ENCODE measurements at regions not wholly inside any gene's neighbourhood (a gene's known extent, or its start where the extent isn't known, plus 50 kb on each side); places are given as distances from the start of the nearest gene placed in this dataset.

DNA sequence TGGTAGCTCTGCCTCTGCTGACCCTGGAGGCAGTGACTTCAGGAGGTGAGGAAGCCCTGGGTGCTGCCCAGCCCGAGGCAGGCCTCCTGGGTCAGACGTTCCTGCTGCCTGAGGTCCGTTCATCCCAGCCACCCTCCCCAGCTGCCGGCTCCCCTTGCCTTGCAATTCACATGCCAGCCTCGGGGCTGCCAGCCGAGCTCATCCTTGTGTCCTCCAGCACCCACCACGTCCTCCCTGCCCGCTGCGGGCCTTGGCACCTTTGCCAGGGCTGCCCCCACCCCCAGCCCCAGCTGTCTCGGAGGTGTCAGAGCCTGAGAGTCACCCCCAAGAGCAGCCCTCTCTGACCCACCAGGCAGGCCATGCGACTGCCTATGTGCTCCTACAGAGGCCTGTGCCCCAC lies 162.1 kb upstream of the RNF32 start:
- H3K36me3 ChIP-seq (ENCODE audit: control insufficient read depth, insufficient read depth, low read length): no peaks in the 10 kb centered on the region
- H3K9ac ChIP-seq (ENCODE audit: low read length): no peak overlapping the region
- H3K4me3 ChIP-seq (ENCODE audit: low read depth, low read length): no peak overlapping the region
- H3K27ac ChIP-seq (ENCODE audit: low read depth, low read length): no peak overlapping the region
- peaks cover 4% of the 10 kb centered on the region; the same call in 1 of the 2 replicates for H3K4me1 ChIP-seq (ENCODE audit: control insufficient read depth, insufficient read depth, low read length)
- no peaks in the 10 kb centered on the region for H3K9me3 ChIP-seq (ENCODE audit: control insufficient read depth, insufficient read depth, low read depth, low read length)
- no peaks in the 10 kb centered on the region; the same call in 1 of the 2 replicates for H3K27me3 ChIP-seq (ENCODE audit: control insufficient read depth, insufficient read depth, low read length)

DNA sequence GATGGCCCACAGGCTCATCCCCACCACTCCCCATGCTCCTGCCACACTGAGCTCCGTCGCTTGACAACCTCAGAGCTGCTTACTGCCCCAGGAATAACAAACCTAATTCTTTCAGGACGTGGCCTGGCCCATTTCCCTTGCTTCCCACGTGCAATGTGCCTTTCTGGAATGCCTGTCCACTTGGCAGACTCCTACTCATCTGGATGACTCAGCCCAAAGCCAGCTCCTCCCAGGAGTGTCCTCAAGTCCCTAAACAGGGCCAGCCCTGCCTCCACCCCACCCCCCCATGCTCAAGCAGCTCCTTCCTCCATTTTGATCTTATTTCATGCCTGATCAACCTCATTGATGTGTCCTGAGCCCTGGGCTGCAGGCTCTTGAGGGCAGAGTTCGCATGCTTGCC lies 164.9 kb upstream of the RNF32 start:
- H3K27ac ChIP-seq (ENCODE audit: low read depth, low read length): no peak overlapping the region
- H3K4me1 ChIP-seq (ENCODE audit: control insufficient read depth, insufficient read depth, low read length): peaks cover 4% of the 10 kb centered on the region; the same call in 1 of the 2 replicates
- H3K27me3 ChIP-seq (ENCODE audit: control insufficient read depth, insufficient read depth, low read length): no peaks in the 10 kb centered on the region
- no peak overlapping the region for H3K9ac ChIP-seq (ENCODE audit: low read length)
- H3K4me3 ChIP-seq (ENCODE audit: low read depth, low read length): no peak overlapping the region
- H3K36me3 ChIP-seq (ENCODE audit: control insufficient read depth, insufficient read depth, low read length): no peaks in the 10 kb centered on the region
- no peaks in the 10 kb centered on the region for H3K9me3 ChIP-seq (ENCODE audit: control insufficient read depth, insufficient read depth, low read depth, low read length)

DNA sequence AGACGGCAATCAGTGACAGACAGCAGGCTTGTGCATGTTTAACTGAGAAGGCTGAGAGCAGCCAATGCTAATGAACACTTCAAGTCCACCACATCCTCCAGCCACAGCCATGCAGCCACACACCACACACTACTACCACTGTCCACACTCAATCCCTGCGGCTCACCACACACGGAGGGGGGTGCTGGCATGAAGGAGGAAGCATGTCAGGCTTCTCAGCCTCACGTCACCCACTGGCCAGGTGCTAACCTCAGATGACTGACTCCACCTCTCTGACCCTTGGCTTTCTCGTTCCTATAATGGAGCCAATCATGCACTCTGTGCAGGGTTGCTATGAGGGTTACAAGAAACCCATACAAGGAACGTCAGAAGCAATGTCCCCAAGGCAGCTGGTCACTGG lies 165.4 kb upstream of the RNF32 start:
- Histone ChIP-seq H3K27ac (ENCODE audit: low read depth, low read length) (no peak overlapping the region), H3K9me3 (ENCODE audit: control insufficient read depth, insufficient read depth, low read depth, low read length) (no peaks in the 10 kb centered on the region), H3K4me3 (ENCODE audit: low read depth, low read length) (no peak overlapping the region), H3K9ac (ENCODE audit: low read length) (no peak overlapping the region), H3K36me3 (ENCODE audit: control insufficient read depth, insufficient read depth, low read length) (no peaks in the 10 kb centered on the region), H3K4me1 (ENCODE audit: control insufficient read depth, insufficient read depth, low read length) (peaks cover 4% of the 10 kb centered on the region; the same call in 1 of the 2 replicates), H3K27me3 (ENCODE audit: control insufficient read depth, insufficient read depth, low read length) (no peaks in the 10 kb centered on the region)

DNA sequence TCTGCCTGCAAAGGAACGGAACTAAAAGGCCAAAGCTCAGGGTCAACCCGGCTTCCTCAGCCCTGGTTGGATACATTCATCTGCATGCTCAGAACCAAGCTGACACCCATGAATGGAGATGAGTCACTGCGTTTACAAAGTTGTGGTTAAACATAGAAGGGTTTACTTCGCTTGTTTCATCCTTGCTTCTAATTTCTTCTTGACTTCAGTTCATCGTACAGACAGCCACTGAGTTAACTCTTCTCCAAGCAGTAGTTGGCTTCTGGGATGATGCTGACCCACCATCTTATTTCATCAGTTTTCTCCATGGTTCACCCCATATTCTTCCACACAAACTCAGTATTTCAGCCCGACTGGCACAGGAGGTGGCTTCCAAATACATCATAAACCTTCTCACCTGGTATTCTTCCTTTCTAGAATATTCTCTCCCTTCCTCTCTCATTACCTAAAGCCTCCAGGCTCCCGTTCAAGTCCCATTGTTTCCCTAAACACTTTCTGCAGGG lies 166.3 kb upstream of the RNF32 start:
- Histone ChIP-seq H3K36me3 (ENCODE audit: control insufficient read depth, insufficient read depth, low read length) (no peaks in the 10 kb centered on the region), H3K27me3 (ENCODE audit: control insufficient read depth, insufficient read depth, low read length) (no peaks in the 10 kb centered on the region), H3K9me3 (ENCODE audit: control insufficient read depth, insufficient read depth, low read depth, low read length) (no peaks in the 10 kb centered on the region), H3K27ac (ENCODE audit: low read depth, low read length) (no peak overlapping the region), H3K9ac (ENCODE audit: low read length) (no peak overlapping the region), H3K4me1 (ENCODE audit: control insufficient read depth, insufficient read depth, low read length) (peaks cover 4% of the 10 kb centered on the region; the same call in 1 of the 2 replicates), H3K4me3 (ENCODE audit: low read depth, low read length) (no peak overlapping the region)

DNA sequence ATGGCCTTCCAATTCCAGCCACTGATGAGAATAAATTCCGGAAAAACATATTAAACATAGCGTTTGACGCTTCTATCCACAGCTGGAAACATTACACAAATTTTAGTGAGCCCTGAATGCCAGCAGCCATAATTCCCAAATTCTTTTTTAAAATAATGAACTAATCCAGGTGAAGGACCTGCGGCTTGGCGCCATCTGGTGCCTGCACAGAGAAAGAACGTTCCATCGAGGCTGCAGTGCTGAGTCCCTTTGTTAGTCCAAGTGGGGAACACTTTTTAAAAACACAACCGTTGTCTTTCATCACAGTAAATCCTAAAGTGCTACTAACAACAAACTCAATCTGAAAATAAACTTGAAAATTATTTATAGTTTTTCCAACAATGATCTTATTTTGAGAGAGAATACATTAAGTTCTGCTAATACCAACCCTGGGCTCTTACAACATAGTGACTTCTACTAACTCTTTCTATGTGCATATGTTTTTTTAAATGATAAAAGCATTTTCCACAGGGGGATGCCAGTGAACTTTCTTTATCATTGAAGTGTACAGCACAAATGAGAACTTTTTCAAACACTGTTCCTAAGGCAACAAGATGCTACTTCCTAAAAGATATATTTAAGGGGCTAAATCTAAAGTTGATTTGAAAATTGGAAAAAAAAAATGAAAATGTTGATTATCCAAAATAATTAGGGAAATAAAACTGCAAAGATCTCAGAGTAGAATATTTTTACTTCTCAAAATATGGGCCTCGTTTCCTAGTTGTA lies 166.9 kb upstream of the RNF32 start:
- Histone ChIP-seq H3K36me3 (ENCODE audit: control insufficient read depth, insufficient read depth, low read length) (no peaks in the 10 kb centered on the region), H3K27me3 (ENCODE audit: control insufficient read depth, insufficient read depth, low read length) (no peaks in the 10 kb centered on the region), H3K4me3 (ENCODE audit: low read depth, low read length) (no peak overlapping the region), H3K4me1 (ENCODE audit: control insufficient read depth, insufficient read depth, low read length) (peaks cover 4% of the 10 kb centered on the region; the same call in 1 of the 2 replicates), H3K9me3 (ENCODE audit: control insufficient read depth, insufficient read depth, low read depth, low read length) (no peaks in the 10 kb centered on the region), H3K27ac (ENCODE audit: low read depth, low read length) (no peak overlapping the region), H3K9ac (ENCODE audit: low read length) (no peak overlapping the region)

DNA sequence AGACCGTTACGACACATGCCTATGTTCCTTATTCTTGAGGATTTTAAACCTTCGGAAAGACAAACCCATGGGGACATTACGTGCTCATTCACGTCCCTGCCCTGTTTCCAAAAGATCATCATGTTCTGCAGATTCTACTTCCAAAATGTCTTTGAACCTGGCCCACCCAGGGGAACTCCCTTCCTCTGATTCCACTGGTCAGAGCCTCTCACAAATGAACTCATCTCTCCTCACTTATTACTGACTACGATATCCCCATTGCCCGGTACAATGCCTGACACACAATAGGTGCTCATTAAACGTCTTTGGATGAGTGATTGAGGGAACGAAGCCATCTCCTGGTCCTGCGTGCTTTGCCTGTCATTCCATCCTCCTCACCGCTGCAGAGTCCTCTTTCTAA lies 168.3 kb upstream of the RNF32 start:
- Histone ChIP-seq H3K4me1 (ENCODE audit: control insufficient read depth, insufficient read depth, low read length) (peaks cover 4% of the 10 kb centered on the region; the same call in 1 of the 2 replicates), H3K4me3 (ENCODE audit: low read depth, low read length) (no peak overlapping the region), H3K9ac (ENCODE audit: low read length) (no peak overlapping the region), H3K27me3 (ENCODE audit: control insufficient read depth, insufficient read depth, low read length) (no peaks in the 10 kb centered on the region), H3K9me3 (ENCODE audit: control insufficient read depth, insufficient read depth, low read depth, low read length) (no peaks in the 10 kb centered on the region), H3K27ac (ENCODE audit: low read depth, low read length) (no peak overlapping the region), H3K36me3 (ENCODE audit: control insufficient read depth, insufficient read depth, low read length) (no peaks in the 10 kb centered on the region)

DNA sequence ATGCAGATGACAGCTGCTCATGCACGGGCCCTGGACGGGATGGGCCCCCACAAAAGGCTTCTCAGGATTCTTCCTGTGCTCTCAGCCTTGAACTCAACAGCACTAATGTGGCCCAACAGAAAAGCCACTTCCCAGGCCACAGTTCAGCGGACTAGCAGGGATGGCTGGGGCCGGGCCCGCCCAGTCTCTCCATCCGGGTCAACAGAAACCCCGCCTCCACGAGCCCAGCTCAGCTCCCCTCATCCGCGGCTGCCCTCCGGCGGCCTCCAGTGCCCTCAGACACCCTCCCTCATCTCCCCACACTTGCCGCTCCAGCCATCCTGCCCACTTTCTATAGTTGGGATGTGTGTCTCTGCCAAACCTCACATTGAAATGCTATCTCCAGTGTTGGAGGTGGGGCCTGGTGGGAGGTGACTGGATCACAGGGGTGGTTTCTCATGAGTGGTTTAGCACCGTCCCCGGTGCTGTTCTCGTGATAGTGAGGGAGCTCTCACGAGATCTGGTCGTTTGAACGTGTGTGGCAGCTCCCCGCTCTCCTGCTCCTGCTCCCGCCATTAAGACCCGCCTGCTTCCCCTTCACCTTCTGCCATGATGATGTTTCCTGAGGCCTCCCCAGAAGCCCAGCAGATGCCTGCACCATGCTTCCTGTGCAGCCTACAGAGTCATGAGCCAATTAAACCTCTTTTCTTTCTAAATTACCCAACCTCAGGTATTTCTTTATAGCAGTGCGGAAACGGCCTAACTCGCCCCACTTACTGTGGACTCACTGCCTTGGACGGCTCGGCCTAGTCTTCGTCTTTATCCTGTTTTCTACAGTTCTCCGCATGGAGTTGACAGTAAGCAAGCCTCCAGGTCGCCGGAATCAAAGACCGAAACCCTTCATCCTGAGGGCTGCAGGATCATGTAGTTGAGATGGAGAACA lies 169.9 kb upstream of the RNF32 start:
- Histone ChIP-seq H3K36me3 (ENCODE audit: control insufficient read depth, insufficient read depth, low read length) (no peaks in the 10 kb centered on the region), H3K9me3 (ENCODE audit: control insufficient read depth, insufficient read depth, low read depth, low read length) (no peaks in the 10 kb centered on the region), H3K9ac (ENCODE audit: low read length) (no peak overlapping the region), H3K27ac (ENCODE audit: low read depth, low read length) (no peak overlapping the region), H3K4me1 (ENCODE audit: control insufficient read depth, insufficient read depth, low read length) (peaks cover 4% of the 10 kb centered on the region; the same call in 1 of the 2 replicates), H3K4me3 (ENCODE audit: low read depth, low read length) (no peak overlapping the region), H3K27me3 (ENCODE audit: control insufficient read depth, insufficient read depth, low read length) (no peaks in the 10 kb centered on the region)

DNA sequence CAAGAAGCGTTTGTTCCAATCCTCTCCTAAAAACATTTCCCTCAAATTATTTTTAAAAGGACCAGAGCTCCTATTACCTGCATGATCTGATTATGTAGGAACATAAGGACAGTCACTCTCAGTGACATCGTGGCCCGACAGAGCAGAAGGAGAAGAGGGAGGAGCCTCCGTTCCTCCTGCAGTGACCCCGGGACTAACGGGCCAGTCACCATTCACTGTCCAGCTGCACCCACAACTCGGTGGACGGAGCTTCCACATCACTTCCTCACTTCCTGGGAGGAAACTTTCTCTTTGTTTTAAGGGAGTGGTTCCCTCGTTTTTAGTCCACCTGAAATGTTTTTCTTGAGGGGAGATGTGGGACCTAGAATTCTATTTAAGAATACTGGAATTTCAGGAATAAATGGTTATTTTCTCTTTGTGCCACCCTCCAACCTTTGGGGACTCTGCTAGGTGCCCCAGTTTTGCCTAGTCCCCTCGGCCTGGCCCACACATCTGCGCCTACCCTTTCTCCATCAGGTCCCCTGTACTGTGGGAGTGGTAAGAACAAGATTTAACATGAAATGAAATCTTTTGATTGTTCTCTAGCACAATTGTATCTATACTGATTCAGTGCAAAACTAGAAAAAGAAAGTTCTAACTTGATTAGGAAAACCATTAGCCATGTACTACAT lies 173.5 kb upstream of the RNF32 start:
- H3K9ac ChIP-seq (ENCODE audit: low read length): no peak overlapping the region
- H3K9me3 ChIP-seq (ENCODE audit: control insufficient read depth, insufficient read depth, low read depth, low read length): no peaks in the 10 kb centered on the region
- H3K27me3 ChIP-seq (ENCODE audit: control insufficient read depth, insufficient read depth, low read length): no peaks in the 10 kb centered on the region
- no peak overlapping the region for H3K4me3 ChIP-seq (ENCODE audit: low read depth, low read length)
- H3K36me3 ChIP-seq (ENCODE audit: control insufficient read depth, insufficient read depth, low read length): no peaks in the 10 kb centered on the region
- H3K27ac ChIP-seq (ENCODE audit: low read depth, low read length): no peak overlapping the region
- H3K4me1 ChIP-seq (ENCODE audit: control insufficient read depth, insufficient read depth, low read length): no peaks in the 10 kb centered on the region

DNA sequence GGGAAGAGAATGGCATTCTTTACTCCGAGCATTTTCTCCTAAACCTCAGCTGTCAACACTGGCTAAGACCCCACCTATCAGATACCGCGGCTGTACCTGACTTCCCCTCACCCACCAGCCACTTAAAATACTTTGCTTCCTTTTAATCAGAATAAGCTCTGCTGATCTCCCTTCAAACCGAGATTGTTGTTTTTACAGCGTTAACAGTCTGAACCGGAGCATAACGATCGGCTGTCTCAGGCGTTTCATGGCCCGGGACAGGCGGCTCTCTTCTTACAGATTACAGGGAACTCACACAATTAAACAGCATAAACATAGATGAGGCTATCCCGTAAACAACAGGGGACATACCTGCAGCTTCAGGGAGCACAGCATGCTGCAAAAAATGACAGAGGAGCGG lies 174.3 kb upstream of the RNF32 start:
- no peaks in the 10 kb centered on the region for H3K27me3 ChIP-seq (ENCODE audit: control insufficient read depth, insufficient read depth, low read length)
- H3K9ac ChIP-seq (ENCODE audit: low read length): no peak overlapping the region
- H3K4me1 ChIP-seq (ENCODE audit: control insufficient read depth, insufficient read depth, low read length): no peaks in the 10 kb centered on the region
- H3K4me3 ChIP-seq (ENCODE audit: low read depth, low read length): no peak overlapping the region
- no peak overlapping the region for H3K27ac ChIP-seq (ENCODE audit: low read depth, low read length)
- H3K9me3 ChIP-seq (ENCODE audit: control insufficient read depth, insufficient read depth, low read depth, low read length): no peaks in the 10 kb centered on the region
- H3K36me3 ChIP-seq (ENCODE audit: control insufficient read depth, insufficient read depth, low read length): no peaks in the 10 kb centered on the region

DNA sequence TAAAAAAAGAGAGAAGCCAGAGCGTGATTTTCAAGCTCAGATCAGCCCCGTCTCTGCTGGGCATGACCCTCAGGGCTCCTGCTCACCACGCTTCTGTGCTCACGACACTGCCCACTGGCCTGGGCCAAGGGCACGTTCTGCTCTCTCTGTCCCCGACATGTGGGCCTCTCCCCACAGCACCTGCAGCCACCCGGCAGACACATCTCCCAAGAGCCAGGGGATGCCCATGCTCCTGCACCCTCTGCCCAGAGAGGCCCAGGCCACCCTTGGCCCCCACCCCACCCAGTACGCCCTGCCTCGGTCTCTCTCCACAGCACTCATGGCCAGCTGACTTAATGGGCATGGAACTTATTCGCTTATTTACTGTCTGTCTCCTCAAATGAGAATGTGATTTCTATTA lies 175.4 kb upstream of the RNF32 start:
- no peaks in the 10 kb centered on the region for H3K36me3 ChIP-seq (ENCODE audit: control insufficient read depth, insufficient read depth, low read length)
- H3K4me1 ChIP-seq (ENCODE audit: control insufficient read depth, insufficient read depth, low read length): no peaks in the 10 kb centered on the region
- H3K27ac ChIP-seq (ENCODE audit: low read depth, low read length): no peak overlapping the region
- no peak overlapping the region for H3K4me3 ChIP-seq (ENCODE audit: low read depth, low read length)
- no peak overlapping the region for H3K9ac ChIP-seq (ENCODE audit: low read length)
- no peaks in the 10 kb centered on the region for H3K27me3 ChIP-seq (ENCODE audit: control insufficient read depth, insufficient read depth, low read length)
- no peaks in the 10 kb centered on the region for H3K9me3 ChIP-seq (ENCODE audit: control insufficient read depth, insufficient read depth, low read depth, low read length)

All from HUES6 (cell line).